Uterus (tissue), 3 donors: ENCODE measurements at regions not wholly inside any gene's neighbourhood (a gene's known extent, or its start where the extent isn't known, plus 50 kb on each side); places are given as distances from the start of the nearest gene placed in this dataset.

Experiments
- DNase-seq, 2 donors: peaks; one replicate each; pipeline ENCODE4 v3.0.0-alpha.2; 2019 to 2020
- H3K27ac ChIP-seq, 2 donors: fragments of 200-600 bp; sonication (generic); 1 replicate in 1 of 2; 2 replicates in 1 of 2; pipeline ENCODE4 v1.5.1; 2016 to 2018
- H3K27me3 ChIP-seq, 2 donors: fragments of 200-600 bp; sonication (generic); one replicate each; pipeline ENCODE4 v1.5.1; 2018 to 2019; ENCODE audit warnings: control low read depth in 1 of 2
- H3K36me3 ChIP-seq, 2 donors: fragments of 200-600 bp; sonication (generic); one replicate each; pipeline ENCODE4 v1.5.1; 2019; ENCODE audit warnings: control low read depth in 1 of 2
- H3K4me1 ChIP-seq, 2 donors: fragments of 200-600 bp; sonication (generic); one replicate each; pipeline ENCODE4 v1.5.1; 2018 to 2019; ENCODE audit warnings: control low read depth in 1 of 2
- H3K4me3 ChIP-seq, 2 donors: fragments of 200-600 bp; sonication (generic); 1 replicate in 1 of 2; 2 replicates in 1 of 2; pipeline ENCODE4 v1.5.1; 2018 to 2019; ENCODE audit warnings: mild to moderate bottlenecking in 1 of 2
- H3K9me3 ChIP-seq, 2 donors: fragments of 200-600 bp; sonication (generic); one replicate each; pipeline ENCODE4 v1.5.1; 2019; ENCODE audit warnings: control low read depth in 1 of 2
- POLR2A ChIP-seq, 2 donors: fragments of 450-650 bp; IDR thresholded peaks; one replicate each; pipeline ENCODE4 v1.6.1; 2016; ENCODE audit warnings: antibody characterized with exemption in 2 of 2, mild to moderate bottlenecking in 1 of 2, moderate library complexity in 1 of 2
- intact Hi-C: fragments of 100-400 bp; cut with DNase I; formaldehyde crosslinking; loops from one replicate; pipeline ENCODE4 v1.15.1; 2023; ENCODE audit warnings: low total_unique reads
- TF ChIP-seq, protein P1 (sequence below), 4 experiments: fragments of 200-600 bp in 2 of 4; fragments of 450-650 bp in 2 of 4; sonication (generic) in 2 of 4; IDR thresholded peaks; one replicate each; pipeline ENCODE4 v1.5.1; 2016 to 2019; ENCODE audit warnings: antibody characterized with exemption in 4 of 4, mild to moderate bottlenecking in 2 of 4, moderate library complexity in 1 of 4
- donor health status: DM: yes; HTN: yes; CAD: no.

DNA sequence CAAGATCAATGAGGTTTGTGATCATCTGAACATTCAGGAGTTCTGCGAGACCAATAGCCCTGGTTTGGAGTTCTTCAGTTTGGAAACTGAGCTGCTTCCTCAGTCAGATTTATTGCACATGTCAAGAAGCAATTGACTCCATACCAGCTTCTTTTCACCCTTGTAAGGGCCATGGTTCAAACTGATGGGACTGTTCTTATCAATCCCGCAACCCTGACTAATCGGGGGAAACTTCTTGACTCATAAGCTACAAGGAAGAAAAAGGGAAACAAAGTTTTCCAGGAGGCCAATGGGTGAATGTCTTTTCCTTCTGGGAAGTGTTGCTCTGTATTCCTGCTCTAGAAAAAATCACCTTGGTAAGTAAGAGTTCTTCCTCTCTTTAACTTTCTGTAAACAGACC is 187.9 kb downstream of the MIS18A start:
- intact Hi-C loops, result no loop called here
- no peaks in the 10 kb centered on the region for H3K4me1 ChIP-seq
- DNase-seq, result no peak
- no peaks in the 10 kb centered on the region for H3K36me3 ChIP-seq
- no peak overlapping the region for H3K4me3 ChIP-seq
- H3K9me3 ChIP-seq, result no peaks in the 10 kb centered on the region
- TF ChIP-seq POLR2A (IDR thresholded peaks at IDR 0.05), result no peak
- TF ChIP-seq, protein P1, sequence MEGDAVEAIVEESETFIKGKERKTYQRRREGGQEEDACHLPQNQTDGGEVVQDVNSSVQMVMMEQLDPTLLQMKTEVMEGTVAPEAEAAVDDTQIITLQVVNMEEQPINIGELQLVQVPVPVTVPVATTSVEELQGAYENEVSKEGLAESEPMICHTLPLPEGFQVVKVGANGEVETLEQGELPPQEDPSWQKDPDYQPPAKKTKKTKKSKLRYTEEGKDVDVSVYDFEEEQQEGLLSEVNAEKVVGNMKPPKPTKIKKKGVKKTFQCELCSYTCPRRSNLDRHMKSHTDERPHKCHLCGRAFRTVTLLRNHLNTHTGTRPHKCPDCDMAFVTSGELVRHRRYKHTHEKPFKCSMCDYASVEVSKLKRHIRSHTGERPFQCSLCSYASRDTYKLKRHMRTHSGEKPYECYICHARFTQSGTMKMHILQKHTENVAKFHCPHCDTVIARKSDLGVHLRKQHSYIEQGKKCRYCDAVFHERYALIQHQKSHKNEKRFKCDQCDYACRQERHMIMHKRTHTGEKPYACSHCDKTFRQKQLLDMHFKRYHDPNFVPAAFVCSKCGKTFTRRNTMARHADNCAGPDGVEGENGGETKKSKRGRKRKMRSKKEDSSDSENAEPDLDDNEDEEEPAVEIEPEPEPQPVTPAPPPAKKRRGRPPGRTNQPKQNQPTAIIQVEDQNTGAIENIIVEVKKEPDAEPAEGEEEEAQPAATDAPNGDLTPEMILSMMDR (IDR thresholded peaks at IDR 0.05), result no peak
- H3K27me3 ChIP-seq, result no peaks in the 10 kb centered on the region
- H3K27ac ChIP-seq, result no peak overlapping the region

DNA sequence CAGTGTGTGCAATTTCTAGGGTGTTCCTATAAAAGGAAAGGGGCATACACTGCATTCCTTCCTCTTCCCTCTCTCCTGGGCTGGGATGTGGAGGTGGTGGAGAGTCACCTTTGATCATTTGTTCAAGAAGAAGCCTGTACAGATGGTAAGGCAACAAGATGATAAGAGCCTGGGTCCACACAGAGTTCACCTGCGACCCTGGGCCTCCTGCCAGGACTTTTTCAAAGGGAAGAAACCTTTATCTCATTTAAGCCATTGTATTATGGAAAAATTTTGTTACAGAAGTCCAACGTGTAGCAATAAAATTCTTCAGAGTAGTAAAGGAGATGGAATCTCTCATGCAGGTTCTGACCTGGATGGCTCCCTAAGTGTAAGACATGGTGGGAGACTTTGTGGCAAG is 189.1 kb downstream of the MIS18A start:
- no peak for DNase-seq
- Histone ChIP-seq H3K4me3 (no peak overlapping the region), H3K27ac (no peak overlapping the region), H3K9me3 (no peaks in the 10 kb centered on the region), H3K36me3 (no peaks in the 10 kb centered on the region), H3K27me3 (no peaks in the 10 kb centered on the region), H3K4me1 (no peaks in the 10 kb centered on the region)
- intact Hi-C loops, result no loop called here
- TF ChIP-seq, protein P1 (IDR thresholded peaks at IDR 0.05), result no peak
- TF ChIP-seq POLR2A (IDR thresholded peaks at IDR 0.05), result no peak

DNA sequence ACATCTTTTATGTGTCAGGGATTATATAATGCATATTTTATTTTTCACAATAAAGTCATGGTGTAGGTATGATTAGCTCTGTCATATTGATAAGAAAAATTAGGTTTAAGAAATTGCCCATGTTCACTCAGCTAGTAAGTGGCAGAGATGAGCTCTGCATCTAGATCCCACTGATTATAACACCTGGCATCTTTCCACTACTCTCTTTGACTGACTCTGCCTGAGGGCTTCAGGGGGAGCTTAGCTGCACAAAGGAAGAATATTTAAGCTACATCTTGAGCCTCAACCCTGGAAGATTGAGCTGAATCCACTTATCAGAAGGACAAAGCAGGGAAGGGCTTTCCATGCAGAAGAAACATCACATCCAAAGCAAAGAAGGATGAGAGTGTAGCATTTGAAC is 190.4 kb downstream of the MIS18A start:
- no peak overlapping the region for H3K4me3 ChIP-seq
- H3K4me1 ChIP-seq, result no peaks in the 10 kb centered on the region
- no peaks in the 10 kb centered on the region for H3K9me3 ChIP-seq
- no peak overlapping the region for H3K27ac ChIP-seq
- H3K27me3 ChIP-seq, result no peaks in the 10 kb centered on the region
- TF ChIP-seq, protein P1 (IDR thresholded peaks at IDR 0.05), result no peak
- TF ChIP-seq POLR2A (IDR thresholded peaks at IDR 0.05), result no peak
- intact Hi-C loops, result no loop called here
- H3K36me3 ChIP-seq, result no peaks in the 10 kb centered on the region
- DNase-seq, result no peak

DNA sequence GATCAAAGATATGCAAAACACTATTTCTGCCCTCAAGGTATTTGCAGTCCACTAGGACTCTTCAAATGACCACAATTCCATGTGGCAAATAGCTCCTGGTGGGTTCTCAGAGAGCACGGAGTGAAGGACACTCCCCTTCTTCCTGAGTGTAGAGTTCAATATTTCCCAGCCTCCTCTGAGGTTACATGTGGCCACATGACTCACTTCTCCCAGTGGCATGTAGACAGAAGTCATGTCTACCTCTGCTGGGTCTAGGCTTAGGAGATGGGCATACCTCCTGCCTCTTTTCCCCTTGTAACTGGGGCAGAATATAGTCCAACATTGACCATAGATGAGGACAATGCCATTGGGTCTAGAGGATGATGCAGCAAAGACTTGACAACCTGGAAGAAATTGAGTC is 191.4 kb downstream of the MIS18A start:
- Histone ChIP-seq H3K4me1 (no peaks in the 10 kb centered on the region), H3K27me3 (no peaks in the 10 kb centered on the region), H3K4me3 (no peak overlapping the region), H3K36me3 (no peaks in the 10 kb centered on the region), H3K27ac (no peak overlapping the region), H3K9me3 (no peaks in the 10 kb centered on the region)
- DNase-seq, result no peak
- intact Hi-C loops, result no loop called here
- TF ChIP-seq POLR2A (IDR thresholded peaks at IDR 0.05), result no peak
- TF ChIP-seq, protein P1 (IDR thresholded peaks at IDR 0.05), result no peak

DNA sequence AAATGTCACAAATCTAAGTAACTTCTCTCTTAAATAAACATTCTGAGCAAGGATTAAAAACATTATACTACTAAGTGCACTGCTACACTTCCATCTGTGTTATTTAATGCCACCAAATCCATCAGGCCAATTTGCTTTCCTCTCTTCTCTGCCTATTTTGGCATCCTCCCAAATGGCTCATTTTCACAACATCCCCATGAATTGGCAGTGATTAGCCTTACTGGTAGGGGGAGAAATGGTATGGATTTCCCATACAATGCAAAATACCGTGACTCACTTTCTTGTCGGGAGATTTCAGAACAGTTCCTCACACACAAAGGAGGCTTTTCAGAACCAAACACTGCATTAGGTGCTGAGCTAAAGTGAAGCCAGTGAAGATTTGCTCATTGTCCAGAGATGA is 195.7 kb downstream of the MIS18A start:
- no peaks in the 10 kb centered on the region for H3K4me1 ChIP-seq
- no peaks in the 10 kb centered on the region for H3K9me3 ChIP-seq
- H3K27ac ChIP-seq, result no peak overlapping the region
- DNase-seq, result no peak
- H3K27me3 ChIP-seq, result no peaks in the 10 kb centered on the region
- intact Hi-C loops, result no loop called here
- H3K4me3 ChIP-seq, result no peak overlapping the region
- H3K36me3 ChIP-seq, result no peaks in the 10 kb centered on the region
- no peak for TF ChIP-seq POLR2A (IDR thresholded peaks at IDR 0.05)
- TF ChIP-seq, protein P1 (IDR thresholded peaks at IDR 0.05), result no peak
